ENCODE measurements at regions not wholly inside any gene's neighbourhood (a gene's known extent, or its start where the extent isn't known, plus 50 kb on each side); places are given as distances from the start of the nearest gene placed in this dataset.

DNA sequence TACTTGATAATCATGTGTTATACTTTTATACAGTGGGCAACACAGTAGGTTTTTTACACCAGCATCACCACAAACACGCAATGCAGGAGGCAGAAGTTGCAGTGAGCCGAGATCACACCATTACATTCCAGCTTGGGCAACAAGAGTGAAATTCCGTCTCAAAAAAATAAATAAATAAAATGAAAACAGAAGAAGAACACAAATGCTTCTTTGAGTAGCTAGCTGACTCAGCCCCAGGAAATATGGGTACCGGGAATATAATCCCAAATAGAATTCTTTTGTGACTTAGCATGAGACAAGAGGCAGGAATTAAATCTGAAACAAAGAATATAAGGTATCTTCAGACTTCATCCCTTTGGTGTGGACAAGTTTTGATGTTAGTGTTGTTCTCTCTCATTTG lies 164.2 kb upstream of the ATXN1 start:
- no peaks in the 10 kb centered on the region for H4K20me1 ChIP-seq (ENCODE audit: control insufficient read depth, insufficient read depth, insufficient read length)
- H3K14ac ChIP-seq (ENCODE audit: insufficient read depth, low read length) = no peak overlapping the region
- no peaks in the 10 kb centered on the region for H3K9me3 ChIP-seq (ENCODE audit: control insufficient read depth, low read depth, low read length)
- no peaks in the 10 kb centered on the region for H3K27me3 Mint-ChIP-seq (ENCODE audit: low read depth)
- H3K9me3 Mint-ChIP-seq = peaks cover 0 to 2% of the 10 kb centered on the region in 2 experiments; a peak in 3 of 5 replicates
- no peak overlapping the region for H3K9ac ChIP-seq (ENCODE audit: extremely low read depth, insufficient read length, low read length)
- no peaks in the 10 kb centered on the region for H3K36me3 Mint-ChIP-seq (ENCODE audit: insufficient read depth in 1 of 3, low read depth in 3 of 3)
- no peak for DNase-seq
- no peak overlapping the region for H3K4me3 Mint-ChIP-seq
- no peak overlapping the region for H4K91ac ChIP-seq (ENCODE audit: insufficient read length, low read depth, low read length)
- no peak overlapping the region for H4K8ac ChIP-seq (replicated peaks; ENCODE audit: insufficient read length, low read depth, low read length)
- no peak overlapping the region for H2BK12ac ChIP-seq (ENCODE audit: insufficient read length, low read depth, low read length)
- no peak overlapping the region for H3K18ac ChIP-seq (ENCODE audit: insufficient read length, low read depth, low read length)
- H3K4ac ChIP-seq (ENCODE audit: low read depth, low read length) = no peak overlapping the region
- TF ChIP-seq, protein P1, sequence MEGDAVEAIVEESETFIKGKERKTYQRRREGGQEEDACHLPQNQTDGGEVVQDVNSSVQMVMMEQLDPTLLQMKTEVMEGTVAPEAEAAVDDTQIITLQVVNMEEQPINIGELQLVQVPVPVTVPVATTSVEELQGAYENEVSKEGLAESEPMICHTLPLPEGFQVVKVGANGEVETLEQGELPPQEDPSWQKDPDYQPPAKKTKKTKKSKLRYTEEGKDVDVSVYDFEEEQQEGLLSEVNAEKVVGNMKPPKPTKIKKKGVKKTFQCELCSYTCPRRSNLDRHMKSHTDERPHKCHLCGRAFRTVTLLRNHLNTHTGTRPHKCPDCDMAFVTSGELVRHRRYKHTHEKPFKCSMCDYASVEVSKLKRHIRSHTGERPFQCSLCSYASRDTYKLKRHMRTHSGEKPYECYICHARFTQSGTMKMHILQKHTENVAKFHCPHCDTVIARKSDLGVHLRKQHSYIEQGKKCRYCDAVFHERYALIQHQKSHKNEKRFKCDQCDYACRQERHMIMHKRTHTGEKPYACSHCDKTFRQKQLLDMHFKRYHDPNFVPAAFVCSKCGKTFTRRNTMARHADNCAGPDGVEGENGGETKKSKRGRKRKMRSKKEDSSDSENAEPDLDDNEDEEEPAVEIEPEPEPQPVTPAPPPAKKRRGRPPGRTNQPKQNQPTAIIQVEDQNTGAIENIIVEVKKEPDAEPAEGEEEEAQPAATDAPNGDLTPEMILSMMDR (conservative IDR thresholded peaks at IDR 0.05) = no peak
- no peak overlapping the region for H2BK20ac ChIP-seq (ENCODE audit: low read depth, low read length, poor library complexity, severe bottlenecking)
- WGBS (ENCODE audit: extremely low coverage, insufficient read length, low lambda C conversion rate) = no CpG with 5 or more reads among the region's 4 CpGs
- H3K4me1 ChIP-seq (ENCODE audit: insufficient read depth, low read length) = peaks cover 3% of the 10 kb centered on the region; the same call in 1 of the 2 replicates
- no peak overlapping the region for H3K27ac Mint-ChIP-seq
- H3K27ac ChIP-seq (ENCODE audit: insufficient read length, low read depth, low read length) = no peak overlapping the region
- no peak overlapping the region for H3K23ac ChIP-seq (ENCODE audit: insufficient read length, low read depth, low read length)
- peaks cover 10 to 13% of the 10 kb centered on the region in 2 experiments for H3K4me1 Mint-ChIP-seq
- no peak overlapping the region for H2AFZ ChIP-seq (ENCODE audit: low read length)
- no peak overlapping the region for H3T11ph ChIP-seq (ENCODE audit: low read length)
- no peak overlapping the region for H3K4me2 ChIP-seq (ENCODE audit: insufficient read depth, insufficient read length, low read length)
- H2BK5ac ChIP-seq (ENCODE audit: insufficient read length, low read length) = no peak overlapping the region
- H4K5ac ChIP-seq (ENCODE audit: insufficient read length, low read depth, low read length) = no peak overlapping the region
- H3K23me2 ChIP-seq (ENCODE audit: insufficient read length, low read depth, low read length, poor library complexity, severe bottlenecking) = no peaks in the 10 kb centered on the region
- H2AK5ac ChIP-seq (ENCODE audit: insufficient read length, low read length) = no peak overlapping the region
- no peaks in the 10 kb centered on the region for H3K79me1 ChIP-seq (ENCODE audit: insufficient read depth, low read depth, low read length, poor library complexity, severe bottlenecking)
- no peaks in the 10 kb centered on the region for H3K27me3 ChIP-seq (ENCODE audit: insufficient read depth, low read length)
- H2BK120ac ChIP-seq (ENCODE audit: low read depth, low read length, poor library complexity, severe bottlenecking) = no peak overlapping the region
- H2BK15ac ChIP-seq (ENCODE audit: low read depth, low read length) = no peak overlapping the region
- H3K56ac ChIP-seq (ENCODE audit: insufficient read length, low read depth, low read length) = no peak overlapping the region
- no peaks in the 10 kb centered on the region for H3K79me2 ChIP-seq (ENCODE audit: insufficient read depth, low read length)
